NCI-H1694 (cell line): ENCODE measurements at regions not wholly inside any gene's neighbourhood (a gene's known extent, or its start where the extent isn't known, plus 50 kb on each side); places are given as distances from the start of the nearest gene placed in this dataset.
"Not testable (repeated sequence)": the region's sequence is repeated elsewhere in the genome, so short reads cannot be mapped to it uniquely, and the experiment has no call there.

Experiments
- DNase-seq: peaks from one replicate; lab custom pipeline; 2025; lab: John Stamatoyannopoulos, UW

GRCh38 chr6:104506429-104506828 is 353.3 kb downstream of the HACE1 start:
- no peak for DNase-seq

GRCh38 chr6:104505838-104506237 is 353.9 kb downstream of the HACE1 start:
- DNase-seq = no peak

GRCh38 chr6:104500265-104500664 is 359.5 kb downstream of the HACE1 start:
- no peak for DNase-seq

- no peak for DNase-seq
Measured at GRCh38 chr6:104486035-104486434, 373.7 kb downstream of the HACE1 start.

- DNase-seq = no peak
Measured at GRCh38 chr6:104484626-104485025, 375.1 kb downstream of the HACE1 start.

- DNase-seq = no peak
Measured at GRCh38 chr6:104484191-104484590, 375.5 kb downstream of the HACE1 start.

GRCh38 chr6:104483225-104483834 is 376.4 kb downstream of the HACE1 start:
- DNase-seq = no peak

- DNase-seq = no peak
Measured at GRCh38 chr6:104477569-104477968, 382.1 kb downstream of the HACE1 start.

- DNase-seq = no peak
Measured at GRCh38 chr6:104473021-104473429, 386.7 kb downstream of the HACE1 start.

- DNase-seq = no peak
Measured at GRCh38 chr6:104472021-104472901, 387.5 kb downstream of the HACE1 start.

- no peak for DNase-seq
Measured at GRCh38 chr6:104466306-104466705, 393.4 kb downstream of the HACE1 start.

GRCh38 chr6:104462811-104463599 is 396.7 kb downstream of the HACE1 start:
- DNase-seq = no peak

- no peak for DNase-seq
Measured at GRCh38 chr6:104460738-104461483, 398.8 kb downstream of the HACE1 start.

- DNase-seq = no peak
Measured at GRCh38 chr6:104459543-104459942, 400.2 kb downstream of the HACE1 start.

- DNase-seq = no peak
Measured at GRCh38 chr6:104449918-104450317, 409.8 kb downstream of the HACE1 start.

- DNase-seq = not testable (repeated sequence)
Measured at GRCh38 chr6:104446101-104447080, 413.3 kb downstream of the HACE1 start.

GRCh38 chr6:104434519-104434918 is 425.2 kb downstream of the HACE1 start:
- no peak for DNase-seq

GRCh38 chr6:104431096-104431495 is 428.6 kb downstream of the HACE1 start:
- DNase-seq = no peak

- no peak for DNase-seq
Measured at GRCh38 chr6:104428184-104428583, 431.5 kb downstream of the HACE1 start.

- no peak for DNase-seq
Measured at GRCh38 chr6:104423691-104424090, 436.0 kb downstream of the HACE1 start.

GRCh38 chr6:104421650-104422049 is 438.1 kb downstream of the HACE1 start:
- no peak for DNase-seq
